ENCODE measurements at regions not wholly inside any gene's neighbourhood (a gene's known extent, or its start where the extent isn't known, plus 50 kb on each side); places are given as distances from the start of the nearest gene placed in this dataset.

DNA sequence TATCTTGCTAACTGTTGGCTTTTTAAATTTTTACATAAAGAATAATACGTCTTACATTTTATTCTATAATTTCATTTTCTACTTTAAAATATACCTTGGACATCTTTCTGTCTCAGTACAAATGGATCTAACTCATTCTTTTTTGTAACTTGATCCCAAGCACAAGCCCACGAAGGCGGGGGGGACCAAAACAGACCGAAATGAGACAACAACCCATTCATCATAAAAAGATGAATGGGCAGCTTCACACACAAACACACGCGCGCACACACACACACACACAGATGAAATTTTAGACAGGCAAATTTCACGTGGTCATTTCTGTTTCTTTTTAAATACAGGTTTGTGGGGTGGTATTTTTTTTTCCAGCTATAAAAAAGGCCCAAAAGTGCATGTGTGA lies 271.3 kb upstream of the TOPAZ1 start:
- TF ChIP-seq, protein P1, sequence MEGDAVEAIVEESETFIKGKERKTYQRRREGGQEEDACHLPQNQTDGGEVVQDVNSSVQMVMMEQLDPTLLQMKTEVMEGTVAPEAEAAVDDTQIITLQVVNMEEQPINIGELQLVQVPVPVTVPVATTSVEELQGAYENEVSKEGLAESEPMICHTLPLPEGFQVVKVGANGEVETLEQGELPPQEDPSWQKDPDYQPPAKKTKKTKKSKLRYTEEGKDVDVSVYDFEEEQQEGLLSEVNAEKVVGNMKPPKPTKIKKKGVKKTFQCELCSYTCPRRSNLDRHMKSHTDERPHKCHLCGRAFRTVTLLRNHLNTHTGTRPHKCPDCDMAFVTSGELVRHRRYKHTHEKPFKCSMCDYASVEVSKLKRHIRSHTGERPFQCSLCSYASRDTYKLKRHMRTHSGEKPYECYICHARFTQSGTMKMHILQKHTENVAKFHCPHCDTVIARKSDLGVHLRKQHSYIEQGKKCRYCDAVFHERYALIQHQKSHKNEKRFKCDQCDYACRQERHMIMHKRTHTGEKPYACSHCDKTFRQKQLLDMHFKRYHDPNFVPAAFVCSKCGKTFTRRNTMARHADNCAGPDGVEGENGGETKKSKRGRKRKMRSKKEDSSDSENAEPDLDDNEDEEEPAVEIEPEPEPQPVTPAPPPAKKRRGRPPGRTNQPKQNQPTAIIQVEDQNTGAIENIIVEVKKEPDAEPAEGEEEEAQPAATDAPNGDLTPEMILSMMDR (IDR thresholded peaks at IDR 0.05; ENCODE audit: low read depth, low read length, missing control alignments) = no peak
- no peak for DNase-seq (ENCODE audit: extremely low read depth, low read depth)
- no peak overlapping the region for H3K4me3 ChIP-seq (replicated peaks; ENCODE audit: low read depth, low read length)

DNA sequence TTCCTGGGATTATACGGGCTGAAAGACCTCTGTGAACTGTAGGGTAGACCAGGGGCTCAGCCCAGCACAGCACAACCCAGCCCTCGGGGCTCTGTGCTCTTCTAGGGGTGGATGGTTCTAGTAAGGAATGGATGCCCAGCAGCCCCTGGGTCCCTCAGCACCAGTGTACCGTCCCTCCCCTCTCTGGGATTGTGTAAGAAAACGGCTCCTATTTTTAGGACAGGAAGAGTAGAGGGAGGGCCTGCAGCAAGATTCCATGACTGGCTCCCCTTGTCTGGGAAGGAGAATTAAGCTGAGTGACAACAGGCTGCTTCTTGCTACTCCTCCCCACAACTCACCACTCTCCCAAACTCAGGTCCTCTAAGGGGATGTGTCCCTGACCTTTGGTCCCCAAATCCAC lies 270.8 kb upstream of the TOPAZ1 start:
- TF ChIP-seq, protein P1 (IDR thresholded peaks at IDR 0.05; ENCODE audit: low read depth, low read length, missing control alignments) = no peak
- no peak overlapping the region for H3K4me3 ChIP-seq (replicated peaks; ENCODE audit: low read depth, low read length)
- DNase-seq (ENCODE audit: extremely low read depth, low read depth) = no peak

DNA sequence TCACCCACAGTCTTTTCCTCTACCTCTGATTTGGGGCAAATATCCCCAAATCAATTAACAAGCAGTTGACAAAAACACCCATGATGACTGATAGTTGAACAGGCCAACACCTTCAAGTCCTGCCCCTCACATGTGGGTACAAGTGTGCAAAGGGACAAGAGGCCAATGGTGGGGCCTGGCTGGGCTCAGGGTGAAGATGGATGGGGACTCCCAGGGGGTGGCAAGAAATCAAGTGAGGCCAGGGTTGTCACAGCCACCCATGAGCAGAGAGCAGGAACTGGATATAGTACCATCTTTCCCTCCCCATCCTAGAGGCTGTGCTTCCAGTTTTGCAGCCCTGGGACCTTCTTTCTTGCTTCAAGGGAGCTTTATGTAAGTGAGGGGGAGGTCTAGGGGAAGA lies 270.2 kb upstream of the TOPAZ1 start:
- TF ChIP-seq, protein P1 (IDR thresholded peaks at IDR 0.05; ENCODE audit: low read depth, low read length, missing control alignments) = no peak
- no peak overlapping the region for H3K4me3 ChIP-seq (replicated peaks; ENCODE audit: low read depth, low read length)
- DNase-seq (ENCODE audit: extremely low read depth, low read depth) = no peak

DNA sequence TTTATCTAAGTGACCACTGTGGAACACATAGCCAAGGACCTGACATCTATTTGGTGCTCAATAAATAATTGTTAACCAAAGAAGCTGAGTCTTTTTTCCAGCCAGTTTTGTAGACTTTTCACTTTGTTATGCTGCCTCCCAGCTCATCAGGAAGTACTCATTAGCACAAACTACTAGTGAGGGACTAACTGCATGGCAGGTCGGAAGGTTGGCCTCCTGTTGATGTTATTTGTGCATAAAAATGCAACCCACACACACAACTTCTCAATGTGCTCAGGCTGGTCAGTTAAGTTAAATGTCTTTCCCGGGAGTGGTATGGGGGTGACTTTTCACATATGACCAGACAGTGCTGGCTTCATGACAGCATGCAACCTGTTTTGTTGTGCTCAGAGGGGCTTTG lies 263.0 kb upstream of the TOPAZ1 start:
- DNase-seq (ENCODE audit: extremely low read depth, low read depth) = no peak
- TF ChIP-seq, protein P1 (IDR thresholded peaks at IDR 0.05; ENCODE audit: low read depth, low read length, missing control alignments) = no peak
- no peak overlapping the region for H3K4me3 ChIP-seq (replicated peaks; ENCODE audit: low read depth, low read length)

DNA sequence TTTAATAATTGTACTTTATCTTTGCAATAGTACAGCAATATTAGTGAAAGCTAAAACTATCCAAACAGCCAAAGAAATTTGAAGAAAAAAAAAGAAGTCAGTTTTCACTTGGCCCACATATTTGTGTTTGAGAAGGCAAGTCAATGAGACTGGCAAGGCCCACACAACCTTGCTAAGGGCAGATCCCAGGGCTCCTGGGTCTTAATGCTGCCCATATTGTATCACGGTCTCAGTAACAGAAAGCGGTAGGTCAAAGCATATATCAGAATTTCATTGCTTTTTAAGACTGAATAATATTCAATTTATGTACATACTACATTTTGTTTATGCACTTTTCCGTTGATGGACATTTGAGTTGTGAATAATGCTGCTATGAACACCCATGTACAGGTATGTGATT lies 262.0 kb upstream of the TOPAZ1 start:
- no peak overlapping the region for H3K4me3 ChIP-seq (replicated peaks; ENCODE audit: low read depth, low read length)
- no peak for DNase-seq (ENCODE audit: extremely low read depth, low read depth)
- TF ChIP-seq, protein P1 (IDR thresholded peaks at IDR 0.05; ENCODE audit: low read depth, low read length, missing control alignments) = no peak

DNA sequence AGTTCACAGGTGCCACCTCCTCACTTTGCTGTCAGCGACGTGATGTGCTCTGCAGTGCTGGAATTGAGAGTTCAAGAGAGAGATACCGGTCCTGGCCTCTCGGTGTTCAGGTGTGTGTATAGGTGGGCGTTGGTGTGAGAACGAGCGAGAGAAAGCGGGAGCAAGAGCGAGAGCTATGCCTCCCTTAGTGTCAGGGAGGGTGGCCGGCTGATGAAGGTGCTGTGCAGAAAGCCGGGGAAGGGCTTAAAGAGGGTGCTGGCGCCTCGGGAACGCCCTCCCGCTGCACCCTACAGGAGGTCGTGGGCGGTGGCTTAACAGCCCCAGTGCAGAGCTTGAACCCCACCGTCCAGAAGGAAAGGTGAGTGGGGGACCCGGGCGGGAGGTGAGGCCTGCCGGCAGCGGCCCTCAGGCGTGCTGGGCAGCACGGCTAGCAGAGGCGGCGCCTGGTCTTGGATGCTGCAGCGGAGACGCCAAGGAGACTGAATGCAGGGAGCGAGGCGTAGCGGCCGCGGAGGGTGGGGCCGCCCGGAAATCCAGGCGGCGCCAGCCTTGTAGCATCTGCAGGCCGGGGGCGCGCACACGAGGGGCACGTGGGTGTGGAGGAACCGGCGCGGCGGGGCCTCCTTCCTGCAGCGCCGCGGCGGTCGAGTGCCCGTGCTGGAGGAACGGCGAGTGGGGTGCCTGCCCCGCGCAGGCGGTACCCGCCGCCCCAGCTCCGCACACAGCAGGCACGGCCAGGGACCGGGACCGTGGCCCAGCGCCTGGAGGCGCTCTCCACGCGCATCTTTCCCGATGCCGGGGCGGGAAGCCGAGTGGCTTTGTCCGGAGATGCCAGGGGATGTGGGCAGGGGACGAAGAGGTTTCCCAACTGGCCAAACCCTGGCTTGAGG lies 246.8 kb upstream of the TOPAZ1 start:
- peak overlapping the region; percentile 35 for H3K4me3 ChIP-seq (replicated peaks; ENCODE audit: low read depth, low read length)
- no peak for DNase-seq (ENCODE audit: extremely low read depth, low read depth)
- TF ChIP-seq, protein P1 (IDR thresholded peaks at IDR 0.05; ENCODE audit: low read depth, low read length, missing control alignments) = no peak
